SH-SY5Y (cell line): ENCODE measurements at regions not wholly inside any gene's neighbourhood (a gene's known extent, or its start where the extent isn't known, plus 50 kb on each side); places are given as distances from the start of the nearest gene placed in this dataset.

ENCODE experiments used
- GATA2 ChIP-seq: IDR thresholded peaks from 2 replicates; pipeline ENCODE4 v1.6.1; 2011; ENCODE audit warnings: mild to moderate bottlenecking, low read depth, low read length
- GATA3 ChIP-seq: IDR thresholded peaks from 2 replicates; pipeline ENCODE4 v1.6.1; 2011; ENCODE audit warnings: low read depth, mild to moderate bottlenecking, low read length, moderate library complexity

DNA sequence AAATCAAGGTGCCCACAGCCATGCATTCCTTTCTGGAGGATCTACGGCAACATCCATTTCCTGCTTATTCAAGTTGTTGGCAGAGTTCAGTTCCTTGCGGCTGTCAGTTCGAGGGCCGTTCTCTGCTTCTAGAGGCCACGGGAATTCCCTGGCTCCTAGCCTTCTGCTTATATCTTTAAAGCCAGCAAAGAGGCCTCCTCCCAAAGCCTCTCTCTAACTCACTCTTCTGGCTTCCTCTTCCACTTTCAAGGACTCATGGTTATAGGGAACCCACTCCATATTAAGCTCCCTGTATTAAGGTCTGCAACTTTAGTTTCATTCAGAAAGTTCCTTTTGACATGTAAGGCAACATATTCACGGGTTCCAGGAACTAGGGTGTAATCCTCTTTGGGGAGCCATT is 150.1 kb upstream of the RMP24 start:
- TF ChIP-seq GATA2 (no peak), GATA3 (no peak)
